ENCODE measurements at regions not wholly inside any gene's neighbourhood (a gene's known extent, or its start where the extent isn't known, plus 50 kb on each side); places are given as distances from the start of the nearest gene placed in this dataset.
"Not testable (repeated sequence)": the region's sequence is repeated elsewhere in the genome, so short reads cannot be mapped to it uniquely, and the experiment has no call there.

GRCh38 chr10:84879991-84880390 is 551.6 kb downstream of the CCSER2 start:
- no peak for DNase-seq (ENCODE audit: extremely low spot score)
- ChIA-PET POLR2A (no interaction called here), CTCF (no interaction called here)
- TF ChIP-seq CTCF (IDR thresholded peaks at IDR 0.05; ENCODE audit: control extremely low read depth, extremely low read depth, low read depth, missing control alignments), result no peak

- POLR2A ChIA-PET, CTCF ChIA-PET: not testable (repeated sequence)
Measured at GRCh38 chr10:84881696-84882095, 553.3 kb downstream of the CCSER2 start.

GRCh38 chr10:84890706-84891105 is 562.3 kb downstream of the CCSER2 start:
- ChIA-PET POLR2A (no interaction called here), CTCF (interaction anchor here (1.3 kb wide), 1 partner anchor 64 kb away, joined by 3 read pairs; no protein-coding TSS in a partner anchor)
- no peak for DNase-seq (ENCODE audit: extremely low spot score)
- TF ChIP-seq CTCF (IDR thresholded peaks at IDR 0.05; ENCODE audit: control extremely low read depth, extremely low read depth, low read depth, missing control alignments), result no peak

More at GRCh38 chr10:84881696-84882095, 553.3 kb downstream of the CCSER2 start:
- DNase-seq (ENCODE audit: extremely low spot score), result not testable (repeated sequence)

GRCh38 chr10:84891631-84892030 is 563.2 kb downstream of the CCSER2 start:
- TF ChIP-seq CTCF (IDR thresholded peaks at IDR 0.05; ENCODE audit: control extremely low read depth, extremely low read depth, low read depth, missing control alignments), result no peak
- ChIA-PET POLR2A (no interaction called here), CTCF (interaction anchor here (1.1 to 1.3 kb wide), 3 partner anchors 8 to 65 kb away, joined by 3 read pairs; no protein-coding TSS in a partner anchor)
- DNase-seq (ENCODE audit: extremely low spot score), result no peak

GRCh38 chr10:84895541-84895940 is 567.2 kb downstream of the CCSER2 start:
- DNase-seq (ENCODE audit: extremely low spot score), result no peak
- TF ChIP-seq CTCF (IDR thresholded peaks at IDR 0.05; ENCODE audit: control extremely low read depth, extremely low read depth, low read depth, missing control alignments), result no peak
- POLR2A ChIA-PET, result no interaction called here
- CTCF ChIA-PET, result no interaction called here

- ChIA-PET POLR2A (no interaction called here), CTCF (no interaction called here)
- no peak for DNase-seq (ENCODE audit: extremely low spot score)
- TF ChIP-seq CTCF (IDR thresholded peaks at IDR 0.05; ENCODE audit: control extremely low read depth, extremely low read depth, low read depth, missing control alignments), result no peak
Measured at GRCh38 chr10:84896909-84897308, 568.5 kb downstream of the CCSER2 start.

GRCh38 chr10:84899268-84899667 is 570.9 kb downstream of the CCSER2 start:
- DNase-seq (ENCODE audit: extremely low spot score), result no peak
- ChIA-PET POLR2A (no interaction called here), CTCF (interaction anchor here (0.7 to 1.2 kb wide), 2 partner anchors 10 kb away, joined by 3 read pairs; no protein-coding TSS in a partner anchor)
- TF ChIP-seq CTCF (IDR thresholded peaks at IDR 0.05; ENCODE audit: control extremely low read depth, extremely low read depth, low read depth, missing control alignments), result no peak

Data from GM10248 (cell line).